ENCODE measurements at regions not wholly inside any gene's neighbourhood (a gene's known extent, or its start where the extent isn't known, plus 50 kb on each side); places are given as distances from the start of the nearest gene placed in this dataset.

- no peak for DNase-seq (ENCODE audit: low read depth)
- TF ChIP-seq CTCF (IDR thresholded peaks at IDR 0.05; ENCODE audit: control insufficient read depth, insufficient read depth, low read depth, low read length, missing control alignments) = no peak
Measured at GRCh38 chr2:82239176-82239575, 1934.6 kb upstream of the LRRTM1 start.

GRCh38 chr2:82237994-82238662 is 1933.6 kb upstream of the LRRTM1 start:
- DNase-seq (ENCODE audit: low read depth) = no peak
- TF ChIP-seq CTCF (IDR thresholded peaks at IDR 0.05; ENCODE audit: control insufficient read depth, insufficient read depth, low read depth, low read length, missing control alignments) = no peak
- H3K4me3 ChIP-seq (ENCODE audit: control insufficient read depth, low read depth, low read length) = no peak overlapping the region

More at GRCh38 chr2:82239176-82239575, 1934.6 kb upstream of the LRRTM1 start:
- no peak overlapping the region for H3K4me3 ChIP-seq (ENCODE audit: control insufficient read depth, low read depth, low read length)

GRCh38 chr2:82234283-82234874 is 1929.8 kb upstream of the LRRTM1 start:
- TF ChIP-seq CTCF (IDR thresholded peaks at IDR 0.05; ENCODE audit: control insufficient read depth, insufficient read depth, low read depth, low read length, missing control alignments) = no peak
- no peak overlapping the region for H3K4me3 ChIP-seq (ENCODE audit: control insufficient read depth, low read depth, low read length)
- DNase-seq (ENCODE audit: low read depth) = no peak

GRCh38 chr2:82233806-82234205 is 1929.3 kb upstream of the LRRTM1 start:
- no peak for TF ChIP-seq CTCF (IDR thresholded peaks at IDR 0.05; ENCODE audit: control insufficient read depth, insufficient read depth, low read depth, low read length, missing control alignments)
- no peak overlapping the region for H3K4me3 ChIP-seq (ENCODE audit: control insufficient read depth, low read depth, low read length)
- DNase-seq (ENCODE audit: low read depth) = no peak

- no peak for DNase-seq (ENCODE audit: low read depth)
Measured at GRCh38 chr2:82230406-82230805, 1925.9 kb upstream of the LRRTM1 start.

GRCh38 chr2:82226441-82226840 is 1921.9 kb upstream of the LRRTM1 start:
- H3K4me3 ChIP-seq (ENCODE audit: control insufficient read depth, low read depth, low read length) = no peak overlapping the region
- TF ChIP-seq CTCF (IDR thresholded peaks at IDR 0.05; ENCODE audit: control insufficient read depth, insufficient read depth, low read depth, low read length, missing control alignments) = no peak

More at GRCh38 chr2:82230406-82230805, 1925.9 kb upstream of the LRRTM1 start:
- H3K4me3 ChIP-seq (ENCODE audit: control insufficient read depth, low read depth, low read length) = no peak overlapping the region
- no peak for TF ChIP-seq CTCF (IDR thresholded peaks at IDR 0.05; ENCODE audit: control insufficient read depth, insufficient read depth, low read depth, low read length, missing control alignments)

More at GRCh38 chr2:82226441-82226840, 1921.9 kb upstream of the LRRTM1 start:
- DNase-seq (ENCODE audit: low read depth) = no peak
